Fibroblast of villous mesenchyme (primary cell): ENCODE measurements at regions not wholly inside any gene's neighbourhood (a gene's known extent, or its start where the extent isn't known, plus 50 kb on each side); places are given as distances from the start of the nearest gene placed in this dataset.
"Not testable (repeated sequence)": the region's sequence is repeated elsewhere in the genome, so short reads cannot be mapped to it uniquely, and the experiment has no call there.

Experiments
- DNase-seq: peaks from one replicate; pipeline ENCODE4 v3.0.0-alpha.2; 2010; ENCODE audit warnings: low read depth
- H3K4me3 ChIP-seq: 2 replicates; pipeline ENCODE4 v1.5.1; 2011; ENCODE audit warnings: low read depth, mild to moderate bottlenecking, low read length
- TF ChIP-seq, protein P1 (sequence below): IDR thresholded peaks from 2 replicates; pipeline ENCODE4 v1.5.1; 2012; ENCODE audit warnings: low read depth, mild to moderate bottlenecking, low read length; ENCODE audit not compliant: insufficient read depth

DNA sequence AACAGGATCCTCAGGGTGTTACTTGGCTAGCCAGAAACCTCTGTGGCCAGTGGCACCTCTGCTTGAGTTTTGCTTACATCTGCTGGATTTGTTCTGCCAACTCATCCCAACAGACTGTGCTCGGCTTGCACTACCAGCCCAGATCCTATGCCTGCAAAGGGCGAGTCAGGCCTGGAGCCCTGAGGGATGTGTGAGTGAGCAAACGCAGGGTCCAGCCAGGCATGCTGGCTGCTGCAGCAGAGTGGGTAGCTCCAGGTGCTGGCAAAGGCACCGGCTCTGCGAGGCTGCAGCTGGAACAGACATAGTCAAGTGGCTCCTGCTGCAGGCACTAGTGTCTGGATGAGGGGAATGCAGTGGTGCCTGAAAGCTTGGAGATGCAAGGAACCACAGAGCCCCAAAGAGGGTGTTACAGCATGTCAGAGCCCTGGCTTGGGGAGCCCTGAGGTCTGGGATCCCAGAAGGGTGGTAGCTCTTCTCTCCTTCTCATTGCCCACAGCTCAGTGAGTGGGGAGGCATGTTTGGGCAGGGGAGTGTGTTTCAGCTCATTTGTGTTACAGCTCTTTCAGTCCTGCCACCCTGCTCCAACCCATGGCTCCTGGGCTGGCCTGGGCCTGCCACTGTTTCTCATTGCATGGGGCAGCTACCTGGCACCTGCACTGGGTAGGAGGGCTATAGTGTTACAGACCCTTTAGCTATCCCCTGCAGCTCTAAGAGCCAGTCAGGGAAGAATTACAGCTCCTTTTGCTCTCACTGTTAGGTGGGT is 332.6 kb downstream of the TAF11L14 start:
- no peak overlapping the region for H3K4me3 ChIP-seq
- TF ChIP-seq, protein P1, sequence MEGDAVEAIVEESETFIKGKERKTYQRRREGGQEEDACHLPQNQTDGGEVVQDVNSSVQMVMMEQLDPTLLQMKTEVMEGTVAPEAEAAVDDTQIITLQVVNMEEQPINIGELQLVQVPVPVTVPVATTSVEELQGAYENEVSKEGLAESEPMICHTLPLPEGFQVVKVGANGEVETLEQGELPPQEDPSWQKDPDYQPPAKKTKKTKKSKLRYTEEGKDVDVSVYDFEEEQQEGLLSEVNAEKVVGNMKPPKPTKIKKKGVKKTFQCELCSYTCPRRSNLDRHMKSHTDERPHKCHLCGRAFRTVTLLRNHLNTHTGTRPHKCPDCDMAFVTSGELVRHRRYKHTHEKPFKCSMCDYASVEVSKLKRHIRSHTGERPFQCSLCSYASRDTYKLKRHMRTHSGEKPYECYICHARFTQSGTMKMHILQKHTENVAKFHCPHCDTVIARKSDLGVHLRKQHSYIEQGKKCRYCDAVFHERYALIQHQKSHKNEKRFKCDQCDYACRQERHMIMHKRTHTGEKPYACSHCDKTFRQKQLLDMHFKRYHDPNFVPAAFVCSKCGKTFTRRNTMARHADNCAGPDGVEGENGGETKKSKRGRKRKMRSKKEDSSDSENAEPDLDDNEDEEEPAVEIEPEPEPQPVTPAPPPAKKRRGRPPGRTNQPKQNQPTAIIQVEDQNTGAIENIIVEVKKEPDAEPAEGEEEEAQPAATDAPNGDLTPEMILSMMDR: no peak
- DNase-seq: no peak

DNA sequence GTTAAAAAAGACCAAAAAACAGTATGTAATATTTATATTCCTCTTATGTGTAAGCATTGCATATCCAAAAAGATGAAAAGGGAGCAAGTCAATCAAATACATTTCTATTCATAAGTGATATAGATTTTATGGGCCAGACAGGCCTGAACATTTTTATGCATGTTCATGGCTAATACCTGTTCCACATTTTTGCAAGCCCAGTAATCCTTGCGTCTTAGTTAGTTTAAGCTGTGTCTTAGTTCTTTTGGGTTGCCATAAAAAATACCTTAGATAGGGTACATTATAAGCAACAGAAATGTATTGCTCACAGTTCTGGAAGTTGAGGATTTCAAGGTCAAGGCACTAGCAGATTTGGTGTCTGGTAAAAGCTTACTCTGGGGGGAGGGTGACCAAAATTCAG is 342.1 kb downstream of the TAF11L14 start:
- TF ChIP-seq, protein P1: no peak
- no peak for DNase-seq
- H3K4me3 ChIP-seq: no peak overlapping the region

- DNase-seq: no peak
- TF ChIP-seq, protein P1: no peak
- H3K4me3 ChIP-seq: no peak overlapping the region
Measured at GRCh38 chr5:17978954-17979353, 344.7 kb downstream of the TAF11L14 start.

DNA sequence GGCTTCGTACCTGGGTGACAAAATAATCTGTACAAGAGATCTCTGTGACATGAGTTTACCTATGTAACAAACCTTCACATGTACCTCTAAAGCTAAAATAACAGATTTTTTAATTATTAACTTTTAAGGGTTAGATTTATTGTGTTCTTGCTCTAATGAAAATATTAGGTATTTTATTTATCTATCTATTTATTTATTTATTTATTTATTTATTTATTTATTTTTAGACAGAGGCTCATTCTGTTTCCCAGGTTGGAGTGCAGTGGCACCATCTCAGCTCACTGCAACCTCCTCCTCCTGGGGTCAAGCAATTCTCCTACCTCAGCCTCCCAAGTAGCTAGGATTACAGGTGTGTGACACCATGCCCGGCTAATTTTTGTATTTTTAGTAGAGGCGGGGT is 348.4 kb downstream of the TAF11L14 start:
- not testable (repeated sequence) for H3K4me3 ChIP-seq, DNase-seq

- no peak for DNase-seq
- no peak overlapping the region for H3K4me3 ChIP-seq
- TF ChIP-seq, protein P1: no peak
Measured at GRCh38 chr5:17989036-17989435, 354.8 kb downstream of the TAF11L14 start.

DNA sequence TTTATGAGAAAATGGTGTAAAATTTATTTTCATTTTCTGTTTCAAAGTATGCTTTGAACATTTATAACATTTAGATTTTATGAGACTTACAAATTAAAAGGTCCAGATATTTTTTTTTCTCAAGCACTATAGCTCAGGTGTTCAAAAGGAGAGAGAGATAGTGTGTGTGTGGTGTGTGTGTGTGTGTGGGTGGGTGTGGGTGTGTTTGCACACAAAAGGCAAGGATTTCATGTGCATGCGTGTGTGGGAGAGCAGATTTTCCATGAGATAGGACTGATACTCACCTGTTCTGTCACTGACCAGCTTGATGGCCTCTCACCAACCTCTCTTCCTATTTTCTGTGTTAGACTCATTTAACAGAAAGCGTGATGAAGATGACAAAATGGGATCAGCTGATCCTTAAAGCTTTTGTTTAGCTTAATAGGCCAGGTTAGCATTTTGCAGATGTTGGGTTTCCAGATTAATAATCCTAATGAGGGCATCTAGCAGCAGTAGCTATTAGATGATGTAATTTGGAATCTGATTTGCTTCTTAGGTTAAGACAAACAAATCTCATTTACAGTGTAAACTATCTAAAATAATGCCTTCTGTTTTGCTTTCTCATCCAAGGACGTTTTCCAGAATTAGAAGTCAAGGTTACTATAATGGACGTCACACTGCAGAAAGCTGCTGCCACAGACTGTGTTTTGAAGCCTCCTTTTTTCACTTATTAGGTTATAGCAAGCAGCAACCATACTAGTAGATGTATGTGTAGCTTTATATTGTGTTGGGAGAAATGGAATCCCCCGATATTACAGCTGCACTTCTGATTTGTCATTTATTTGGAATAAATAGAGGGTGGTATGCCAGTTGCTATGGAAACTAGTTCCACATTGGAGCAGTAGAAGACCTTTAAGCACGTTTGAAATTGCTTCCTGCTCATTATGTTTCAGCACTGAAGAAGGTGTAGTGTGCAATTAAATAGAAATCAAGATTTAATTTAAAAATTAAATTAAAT is 355.6 kb downstream of the TAF11L14 start:
- DNase-seq: no peak
- no peak overlapping the region for H3K4me3 ChIP-seq
- TF ChIP-seq, protein P1: no peak

DNA sequence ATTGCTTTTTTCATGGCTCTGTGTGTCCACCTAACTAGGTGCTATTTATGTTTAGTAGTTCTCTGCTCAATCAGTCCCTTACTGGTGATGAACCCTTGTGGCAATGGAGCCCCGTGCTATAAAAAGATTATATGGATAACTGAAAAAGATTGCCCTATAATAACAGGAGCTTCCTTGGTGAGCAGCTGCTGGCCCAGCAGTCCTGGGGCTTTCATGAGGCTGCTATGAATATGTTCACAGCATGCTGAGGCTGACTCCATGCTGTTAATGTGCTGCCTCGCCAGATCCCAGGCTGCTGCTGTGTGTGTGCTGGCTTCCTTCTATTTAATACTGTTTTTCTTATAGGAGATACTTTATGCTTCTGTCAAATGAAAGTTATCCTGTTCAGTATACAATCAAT is 357.5 kb downstream of the TAF11L14 start:
- no peak overlapping the region for H3K4me3 ChIP-seq
- DNase-seq: no peak
- TF ChIP-seq, protein P1: no peak
